ENCODE measurements at regions not wholly inside any gene's neighbourhood (a gene's known extent, or its start where the extent isn't known, plus 50 kb on each side); places are given as distances from the start of the nearest gene placed in this dataset.

- TF ChIP-seq CTCF (IDR thresholded peaks at IDR 0.05) (no peak), POLR2A (IDR thresholded peaks at IDR 0.05) (no peak)
Observed at GRCh38 chr2:120631236-120631635, 104.4 kb upstream of the GLI2 start.
